ENCODE measurements at regions not wholly inside any gene's neighbourhood (a gene's known extent, or its start where the extent isn't known, plus 50 kb on each side); places are given as distances from the start of the nearest gene placed in this dataset.

DNA sequence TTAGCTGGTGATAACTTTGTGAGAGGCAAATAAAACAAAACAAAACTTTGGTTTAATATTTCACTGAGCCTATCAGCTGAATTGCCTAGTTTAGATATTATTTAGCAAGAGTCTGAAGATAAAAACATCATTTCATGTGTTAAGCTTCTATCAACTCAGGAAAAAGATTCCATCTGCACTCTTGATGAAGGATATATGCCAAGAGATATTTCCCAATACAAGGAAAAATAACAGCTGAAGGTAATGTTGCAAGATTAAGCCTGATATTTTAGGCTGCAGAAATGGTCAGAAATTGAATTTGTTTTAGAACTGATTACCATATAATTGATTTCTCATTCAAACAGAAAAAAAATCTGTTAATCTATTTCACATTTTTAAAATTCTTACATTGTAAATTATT lies 77.2 kb upstream of the SLITRK3 start:
- intact Hi-C loops (cut with micrococcal nuclease; ENCODE audit: unreplicated experiment) = no loop called here
- Histone ChIP-seq H3K9me3 (ENCODE audit: control insufficient read depth, insufficient read depth, low read depth, low read length) (peaks cover 3% of the 10 kb centered on the region; the same call in 1 of the 2 replicates), H3K27ac (ENCODE audit: low read length) (no peak overlapping the region), H3K4me3 (ENCODE audit: low read depth in 2 of 2, low read length in 2 of 2) (no peak overlapping the region), H3K36me3 (ENCODE audit: control insufficient read depth, insufficient read depth, low read length) (no peaks in the 10 kb centered on the region), H3K27me3 (ENCODE audit: control insufficient read depth, insufficient read depth, low read length) (no peaks in the 10 kb centered on the region), H3K4me1 (ENCODE audit: control insufficient read depth, insufficient read depth, low read length) (no peaks in the 10 kb centered on the region)
- no TSS peak for BruUV-seq (replicated peaks)
- ChIA-PET POLR2A (no interaction called here), CTCF (no interaction called here)
- ATAC-seq (no peak), DNase-seq (ENCODE audit: low read depth, low spot score) (no peak)
- TF ChIP-seq TCF7L2 (IDR thresholded peaks at IDR 0.05; ENCODE audit: low read depth, low read length) = no peak
- no peak for TF ChIP-seq SIN3A (IDR thresholded peaks at IDR 0.05; ENCODE audit: borderline replicate concordance, insufficient read depth, low read depth, low read length)
- TF ChIP-seq, protein P1, sequence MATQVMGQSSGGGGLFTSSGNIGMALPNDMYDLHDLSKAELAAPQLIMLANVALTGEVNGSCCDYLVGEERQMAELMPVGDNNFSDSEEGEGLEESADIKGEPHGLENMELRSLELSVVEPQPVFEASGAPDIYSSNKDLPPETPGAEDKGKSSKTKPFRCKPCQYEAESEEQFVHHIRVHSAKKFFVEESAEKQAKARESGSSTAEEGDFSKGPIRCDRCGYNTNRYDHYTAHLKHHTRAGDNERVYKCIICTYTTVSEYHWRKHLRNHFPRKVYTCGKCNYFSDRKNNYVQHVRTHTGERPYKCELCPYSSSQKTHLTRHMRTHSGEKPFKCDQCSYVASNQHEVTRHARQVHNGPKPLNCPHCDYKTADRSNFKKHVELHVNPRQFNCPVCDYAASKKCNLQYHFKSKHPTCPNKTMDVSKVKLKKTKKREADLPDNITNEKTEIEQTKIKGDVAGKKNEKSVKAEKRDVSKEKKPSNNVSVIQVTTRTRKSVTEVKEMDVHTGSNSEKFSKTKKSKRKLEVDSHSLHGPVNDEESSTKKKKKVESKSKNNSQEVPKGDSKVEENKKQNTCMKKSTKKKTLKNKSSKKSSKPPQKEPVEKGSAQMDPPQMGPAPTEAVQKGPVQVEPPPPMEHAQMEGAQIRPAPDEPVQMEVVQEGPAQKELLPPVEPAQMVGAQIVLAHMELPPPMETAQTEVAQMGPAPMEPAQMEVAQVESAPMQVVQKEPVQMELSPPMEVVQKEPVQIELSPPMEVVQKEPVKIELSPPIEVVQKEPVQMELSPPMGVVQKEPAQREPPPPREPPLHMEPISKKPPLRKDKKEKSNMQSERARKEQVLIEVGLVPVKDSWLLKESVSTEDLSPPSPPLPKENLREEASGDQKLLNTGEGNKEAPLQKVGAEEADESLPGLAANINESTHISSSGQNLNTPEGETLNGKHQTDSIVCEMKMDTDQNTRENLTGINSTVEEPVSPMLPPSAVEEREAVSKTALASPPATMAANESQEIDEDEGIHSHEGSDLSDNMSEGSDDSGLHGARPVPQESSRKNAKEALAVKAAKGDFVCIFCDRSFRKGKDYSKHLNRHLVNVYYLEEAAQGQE (IDR thresholded peaks at IDR 0.05; ENCODE audit: insufficient read depth in 1 of 2, low read depth in 2 of 2, low read length in 1 of 2) = no peak
- TF ChIP-seq POLR2AphosphoS5 (IDR thresholded peaks at IDR 0.05; ENCODE audit: low read depth, low read length) = no peak
- TF ChIP-seq, protein P2, sequence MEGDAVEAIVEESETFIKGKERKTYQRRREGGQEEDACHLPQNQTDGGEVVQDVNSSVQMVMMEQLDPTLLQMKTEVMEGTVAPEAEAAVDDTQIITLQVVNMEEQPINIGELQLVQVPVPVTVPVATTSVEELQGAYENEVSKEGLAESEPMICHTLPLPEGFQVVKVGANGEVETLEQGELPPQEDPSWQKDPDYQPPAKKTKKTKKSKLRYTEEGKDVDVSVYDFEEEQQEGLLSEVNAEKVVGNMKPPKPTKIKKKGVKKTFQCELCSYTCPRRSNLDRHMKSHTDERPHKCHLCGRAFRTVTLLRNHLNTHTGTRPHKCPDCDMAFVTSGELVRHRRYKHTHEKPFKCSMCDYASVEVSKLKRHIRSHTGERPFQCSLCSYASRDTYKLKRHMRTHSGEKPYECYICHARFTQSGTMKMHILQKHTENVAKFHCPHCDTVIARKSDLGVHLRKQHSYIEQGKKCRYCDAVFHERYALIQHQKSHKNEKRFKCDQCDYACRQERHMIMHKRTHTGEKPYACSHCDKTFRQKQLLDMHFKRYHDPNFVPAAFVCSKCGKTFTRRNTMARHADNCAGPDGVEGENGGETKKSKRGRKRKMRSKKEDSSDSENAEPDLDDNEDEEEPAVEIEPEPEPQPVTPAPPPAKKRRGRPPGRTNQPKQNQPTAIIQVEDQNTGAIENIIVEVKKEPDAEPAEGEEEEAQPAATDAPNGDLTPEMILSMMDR (IDR thresholded peaks at IDR 0.05) = no peak
- in situ Hi-C loops (cut with HindIII; ENCODE audit: low pct_unique_long_range_greater_than_20kb, low sequenced_read_pairs) = no loop called here

DNA sequence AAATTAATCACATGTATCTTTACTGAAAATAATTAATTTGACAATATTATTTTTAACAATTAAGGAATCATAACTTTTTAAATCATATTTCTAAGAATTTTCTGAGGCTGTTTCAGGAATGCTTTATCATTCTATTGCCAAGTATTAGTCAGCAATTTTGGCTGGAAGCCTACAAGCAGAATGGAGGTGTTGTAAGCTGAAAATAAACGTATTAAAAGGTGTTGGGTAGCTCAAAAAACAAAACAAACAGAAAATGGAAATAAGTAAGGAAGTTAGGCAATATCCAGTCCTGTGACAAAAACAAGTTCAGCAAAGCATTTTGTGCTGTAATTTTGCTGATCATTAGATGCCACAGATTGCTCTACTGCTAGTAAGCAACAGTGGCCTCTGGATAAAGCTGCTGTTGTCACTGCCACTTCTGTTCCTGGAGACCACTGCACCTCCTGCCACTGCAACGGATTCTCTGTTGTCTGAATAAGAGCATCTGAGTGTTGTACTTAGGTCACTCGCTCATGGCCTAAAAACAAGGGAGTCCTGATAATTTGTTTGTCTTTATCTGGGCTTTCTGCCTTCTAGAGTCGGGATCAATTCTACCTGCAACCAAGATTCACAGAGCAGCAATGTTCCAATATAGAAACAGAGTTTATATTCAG lies 63.5 kb upstream of the SLITRK3 start:
- TF ChIP-seq SIN3A (IDR thresholded peaks at IDR 0.05; ENCODE audit: borderline replicate concordance, insufficient read depth, low read depth, low read length) (no peak), TCF7L2 (IDR thresholded peaks at IDR 0.05; ENCODE audit: low read depth, low read length) (no peak), POLR2AphosphoS5 (IDR thresholded peaks at IDR 0.05; ENCODE audit: low read depth, low read length) (no peak)
- TF ChIP-seq, protein P1 (IDR thresholded peaks at IDR 0.05; ENCODE audit: insufficient read depth in 1 of 2, low read depth in 2 of 2, low read length in 1 of 2) = no peak
- TF ChIP-seq, protein P2 (IDR thresholded peaks at IDR 0.05) = no peak
- in situ Hi-C loops (cut with HindIII; ENCODE audit: low pct_unique_long_range_greater_than_20kb, low sequenced_read_pairs) = no loop called here
- H3K9me3 ChIP-seq (ENCODE audit: control insufficient read depth, insufficient read depth, low read depth, low read length) = no peaks in the 10 kb centered on the region
- ChIA-PET CTCF (no interaction called here), POLR2A (interaction anchor here (0.6 kb wide), 1 partner anchor 449 kb away, joined by 3 read pairs; no protein-coding TSS in a partner anchor)
- no peak for ATAC-seq
- DNase-seq (ENCODE audit: low read depth, low spot score) = no peak
- H3K27ac ChIP-seq (ENCODE audit: low read length) = no peak overlapping the region
- BruUV-seq (replicated peaks) = no TSS peak
- H3K4me1 ChIP-seq (ENCODE audit: control insufficient read depth, insufficient read depth, low read length) = no peaks in the 10 kb centered on the region
- intact Hi-C loops (cut with micrococcal nuclease; ENCODE audit: unreplicated experiment) = no loop called here
- no peaks in the 10 kb centered on the region for H3K36me3 ChIP-seq (ENCODE audit: control insufficient read depth, insufficient read depth, low read length)
- no peaks in the 10 kb centered on the region for H3K27me3 ChIP-seq (ENCODE audit: control insufficient read depth, insufficient read depth, low read length)
- H3K4me3 ChIP-seq (ENCODE audit: low read depth in 2 of 2, low read length in 2 of 2) = no peak overlapping the region

Measured in Panc1 (cell line).